IPS-NIHi7 (cell line): ENCODE measurements at regions not wholly inside any gene's neighbourhood (a gene's known extent, or its start where the extent isn't known, plus 50 kb on each side); places are given as distances from the start of the nearest gene placed in this dataset.
"Not testable (repeated sequence)": the region's sequence is repeated elsewhere in the genome, so short reads cannot be mapped to it uniquely, and the experiment has no call there.

Source experiments
- DNase-seq: peaks from one replicate; pipeline ENCODE4 v3.0.0; 2012; ENCODE audit warnings: mixed read lengths; ENCODE audit errors: extremely low spot score

DNA sequence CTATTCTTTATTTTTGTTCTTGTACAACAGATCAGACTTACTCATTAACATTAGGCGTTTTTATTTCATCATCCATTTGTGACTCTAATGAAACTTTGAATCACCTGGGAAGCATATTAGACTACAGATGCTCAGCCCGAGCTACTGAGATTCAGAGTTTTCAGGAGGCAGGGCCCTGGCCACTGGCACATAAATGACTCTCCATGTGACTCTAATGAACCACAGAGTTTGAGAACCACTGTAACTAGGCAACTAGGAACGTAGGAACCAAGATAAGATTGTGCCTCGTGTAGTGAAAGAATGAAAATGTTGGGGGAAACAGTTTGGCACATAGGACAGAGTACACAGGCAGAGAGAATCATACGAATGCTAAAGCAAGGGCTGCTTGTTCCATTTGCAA lies 405.9 kb upstream of the BTBD3 start:
- no peak for DNase-seq

DNA sequence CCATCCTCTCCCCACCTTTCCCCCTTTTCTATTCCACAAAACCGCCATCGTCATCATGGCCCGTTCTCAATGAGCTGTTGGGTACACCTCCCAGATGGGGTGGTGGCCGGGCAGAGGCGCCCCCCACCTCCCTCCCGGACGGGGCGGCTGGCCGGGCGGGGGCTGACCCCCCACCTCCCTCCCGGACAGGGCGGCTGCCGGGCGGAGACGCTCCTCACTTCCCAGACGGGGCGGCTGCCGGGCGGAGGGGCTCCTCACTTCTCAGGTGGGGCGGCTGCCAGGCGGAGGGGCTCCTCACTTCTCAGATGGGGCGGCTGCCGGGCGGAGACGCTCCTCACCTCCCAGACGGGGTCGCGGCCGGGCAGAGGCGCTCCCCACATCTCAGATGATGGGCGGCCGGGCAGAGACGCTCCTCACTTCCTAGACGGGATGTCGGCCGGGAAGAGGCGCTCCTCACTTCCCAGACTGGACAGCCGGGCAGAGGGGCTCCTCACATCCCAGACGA lies 404.4 kb upstream of the BTBD3 start:
- not testable (repeated sequence) for DNase-seq

DNA sequence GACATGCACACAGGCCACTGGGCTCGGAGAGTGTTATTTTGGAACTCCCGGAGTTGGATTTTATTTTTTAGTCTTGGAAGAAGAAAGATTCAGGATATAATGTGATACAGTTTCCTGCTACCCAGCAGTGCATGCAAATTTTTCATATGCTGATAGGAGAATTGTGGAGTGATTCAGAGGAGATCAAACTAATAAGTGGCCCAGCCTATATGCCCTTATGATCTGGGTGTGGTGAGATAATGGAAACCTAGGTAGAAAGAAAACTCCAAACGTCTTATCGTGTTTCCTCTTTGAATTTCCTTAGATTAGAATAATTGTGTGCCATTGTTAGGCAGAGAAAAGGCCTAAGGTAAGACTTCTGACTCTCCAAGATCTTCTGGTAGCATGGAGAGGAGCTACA lies 401.2 kb upstream of the BTBD3 start:
- DNase-seq = no peak

DNA sequence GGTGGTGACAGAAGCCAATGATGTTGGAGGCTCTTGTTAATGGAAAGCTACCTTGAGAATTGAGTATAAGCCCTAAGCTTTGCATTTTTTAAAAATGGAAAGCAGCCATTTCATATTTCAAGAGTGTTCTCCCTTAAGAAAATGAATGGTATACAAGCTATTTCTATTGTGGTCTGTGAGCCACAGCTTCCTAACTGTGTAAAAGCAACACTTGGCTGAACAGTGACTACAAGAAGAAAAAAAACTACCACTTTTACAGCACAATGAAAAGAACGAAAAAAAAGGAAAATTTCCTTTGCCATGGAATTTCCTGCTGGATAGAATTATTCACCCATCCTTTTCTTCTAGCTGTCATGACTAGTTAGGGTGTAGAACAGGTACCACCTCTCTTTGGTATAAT lies 397.1 kb upstream of the BTBD3 start:
- DNase-seq = no peak

DNA sequence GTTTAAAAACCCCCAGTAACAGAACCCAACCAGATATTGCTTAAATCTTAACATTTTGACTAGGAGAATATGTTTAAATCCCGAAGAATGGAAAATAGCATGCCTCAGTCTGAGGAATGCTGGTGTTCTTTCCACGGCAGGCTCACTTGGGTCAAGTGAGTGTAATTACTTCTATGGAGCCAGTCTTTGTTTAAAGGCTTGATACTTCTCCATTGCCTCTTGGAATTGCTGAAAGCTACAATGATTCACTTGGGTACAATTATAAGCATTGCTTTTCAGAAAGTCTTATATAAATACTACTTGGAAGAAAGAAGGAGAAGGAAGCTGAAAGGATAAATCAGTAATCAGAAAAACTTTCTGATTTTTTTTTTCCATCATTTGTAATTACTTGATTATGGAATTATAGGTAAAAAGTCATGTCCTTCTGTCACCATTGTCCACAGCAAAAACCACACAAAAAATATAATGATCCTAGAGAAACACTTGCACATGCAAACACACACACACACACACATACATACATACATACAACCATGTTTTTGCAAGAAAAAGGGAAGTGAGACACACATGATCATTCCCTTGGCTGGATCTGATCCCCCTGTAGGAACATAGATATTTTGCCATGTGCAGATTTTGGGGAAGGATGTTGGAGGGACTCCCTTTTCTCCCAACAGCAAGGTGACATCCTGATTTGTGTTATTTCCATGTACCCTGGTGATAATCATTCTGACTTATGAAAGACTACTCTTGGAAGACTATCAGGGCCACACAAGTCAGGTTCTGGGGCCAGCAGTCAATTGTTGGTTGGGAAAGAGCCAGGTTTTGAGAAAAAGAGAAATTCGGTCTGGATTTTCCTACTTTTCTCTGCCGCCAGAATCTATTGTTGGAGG lies 396.0 kb upstream of the BTBD3 start:
- no peak for DNase-seq

DNA sequence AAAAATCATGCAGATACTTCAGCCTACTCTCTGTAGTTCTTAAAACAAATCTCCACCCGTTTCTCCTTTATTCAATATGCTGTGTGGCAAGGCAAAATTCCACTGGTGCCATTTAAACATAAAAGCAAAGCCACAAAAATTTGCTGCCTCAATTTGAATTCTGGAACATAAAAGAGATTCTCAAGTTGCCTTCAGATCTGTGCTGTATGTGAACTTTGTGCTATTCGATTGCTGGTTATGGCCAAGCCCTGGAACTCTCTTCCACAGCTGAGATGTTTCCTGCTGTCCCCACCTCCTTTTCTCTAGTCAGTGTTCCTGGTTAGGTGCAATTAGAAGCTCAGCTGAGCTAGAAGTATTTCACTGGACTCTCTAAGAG lies 395.3 kb upstream of the BTBD3 start:
- no peak for DNase-seq

DNA sequence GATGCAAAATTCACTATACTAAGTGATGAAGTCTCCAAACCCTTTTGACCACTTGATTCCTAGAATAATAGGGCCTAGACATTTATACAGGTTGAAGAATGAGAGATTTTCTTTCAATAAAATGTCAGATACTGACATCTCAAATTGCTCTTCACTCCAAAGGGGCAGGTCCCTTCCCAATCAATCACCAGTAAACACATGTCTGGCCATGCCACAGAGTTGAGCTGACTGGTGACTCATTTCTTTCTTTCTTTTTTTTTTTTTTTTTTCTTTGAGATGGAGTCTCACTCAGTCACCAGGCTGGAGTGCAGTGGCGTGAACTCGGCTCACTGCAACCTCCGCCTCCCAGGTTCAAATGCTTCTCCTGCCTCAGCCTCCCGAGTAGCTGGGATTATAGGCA lies 388.6 kb upstream of the BTBD3 start:
- DNase-seq = no peak

DNA sequence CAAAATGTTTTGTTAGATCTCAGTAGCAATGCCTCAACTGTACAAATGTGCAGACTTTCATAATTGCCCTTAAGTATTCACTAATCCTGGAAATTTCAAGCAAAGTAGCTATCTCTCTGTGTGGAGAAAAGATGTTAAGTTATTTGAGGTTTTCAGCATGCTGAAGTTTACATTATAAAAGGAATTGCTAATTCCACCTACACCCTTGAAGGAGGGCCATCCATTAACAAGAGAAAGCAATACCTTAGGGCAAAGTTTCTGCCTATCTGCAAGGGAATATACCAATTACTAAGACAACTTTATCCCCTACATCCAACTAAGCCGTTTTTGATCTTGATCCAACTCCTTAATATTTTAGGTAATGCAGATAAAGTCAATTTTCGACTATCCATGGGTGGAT lies 380.7 kb upstream of the BTBD3 start:
- DNase-seq = peak; percentile 34

DNA sequence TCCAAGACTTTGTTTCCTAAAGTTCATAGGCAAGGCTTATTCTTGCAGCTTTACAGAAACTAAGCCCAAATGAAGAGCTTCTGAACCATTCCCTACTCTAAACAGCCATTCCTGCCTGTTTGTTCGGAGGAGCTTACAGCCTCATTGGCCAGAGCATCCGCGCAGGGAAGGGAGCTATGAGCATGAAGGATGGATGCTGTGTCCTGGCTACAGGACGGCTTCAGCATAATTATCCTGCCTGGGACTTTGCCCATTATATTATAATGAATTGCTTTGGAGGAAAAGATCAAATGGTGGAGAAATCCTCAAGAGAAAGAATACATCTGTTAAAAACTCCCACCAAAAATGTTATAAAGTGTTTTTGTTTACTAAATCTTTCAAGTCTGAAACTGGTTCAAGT lies 378.2 kb upstream of the BTBD3 start:
- no peak for DNase-seq

DNA sequence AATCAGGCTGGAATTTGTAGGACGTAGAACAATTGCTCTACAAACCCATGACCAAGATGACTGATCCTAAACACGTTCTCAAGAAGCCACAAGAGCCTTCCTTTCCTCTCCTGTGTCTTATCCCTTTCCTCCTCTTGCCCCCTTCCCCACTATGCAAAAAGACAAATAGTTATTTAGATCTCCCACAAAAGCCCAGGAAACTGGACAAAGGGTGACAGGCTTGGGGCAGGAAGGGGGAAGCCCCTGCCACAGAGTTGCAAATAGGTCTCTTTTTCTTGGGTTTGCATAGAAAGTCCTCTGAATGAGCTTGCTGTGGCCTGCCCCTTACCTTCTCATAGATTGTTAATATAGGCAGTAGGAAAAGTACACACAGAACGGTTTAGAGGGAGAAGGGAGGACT lies 377.1 kb upstream of the BTBD3 start:
- DNase-seq = no peak

DNA sequence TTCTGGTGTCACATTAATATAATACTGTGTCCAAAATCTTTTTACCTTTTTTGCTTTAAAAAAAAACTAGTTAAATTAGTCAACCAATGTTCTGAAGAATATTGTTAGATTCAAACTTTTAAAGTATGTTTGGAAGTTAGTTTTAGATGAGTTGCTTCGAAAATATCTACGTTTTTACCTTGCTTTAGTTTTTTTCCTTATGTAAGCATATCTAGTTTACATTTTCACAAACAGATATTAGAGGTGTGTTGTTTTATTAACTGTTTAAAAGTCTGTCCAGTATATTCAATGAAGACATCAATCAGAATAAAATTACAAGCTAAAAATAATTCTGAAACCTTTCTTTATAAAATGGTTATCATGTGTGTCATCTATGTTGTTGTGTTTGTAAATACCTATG lies 375.0 kb upstream of the BTBD3 start:
- no peak for DNase-seq

DNA sequence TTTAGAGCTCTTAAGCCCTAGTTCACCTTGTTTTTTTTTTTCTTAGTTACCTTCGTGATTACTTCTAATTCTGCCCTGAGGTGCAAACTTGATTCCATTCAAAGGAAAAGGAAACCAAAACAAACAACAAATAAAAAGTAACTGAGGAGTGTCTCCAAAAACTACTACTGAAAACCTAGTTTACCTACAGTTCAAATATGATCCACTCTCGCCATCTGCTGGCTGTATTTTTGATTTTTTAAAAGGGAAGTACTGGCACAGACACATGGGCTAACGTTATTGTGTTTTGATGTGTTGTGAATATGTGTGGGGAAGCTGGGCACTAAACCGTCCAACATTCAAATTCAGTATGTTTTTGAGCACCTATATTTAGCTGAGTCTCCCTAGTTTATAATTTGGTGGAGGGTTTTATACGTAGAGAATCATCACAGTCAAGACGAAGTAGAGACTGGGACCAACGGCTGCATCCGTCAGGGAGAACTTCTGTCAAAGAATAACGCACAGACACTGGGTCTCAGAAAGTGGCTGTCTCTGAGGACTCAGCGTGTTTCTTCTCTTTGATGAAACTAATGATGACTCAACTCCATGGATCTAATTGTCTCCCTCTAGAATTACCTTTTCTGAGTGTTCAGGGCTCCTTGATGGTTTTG lies 373.5 kb upstream of the BTBD3 start:
- DNase-seq = peak; percentile 55

DNA sequence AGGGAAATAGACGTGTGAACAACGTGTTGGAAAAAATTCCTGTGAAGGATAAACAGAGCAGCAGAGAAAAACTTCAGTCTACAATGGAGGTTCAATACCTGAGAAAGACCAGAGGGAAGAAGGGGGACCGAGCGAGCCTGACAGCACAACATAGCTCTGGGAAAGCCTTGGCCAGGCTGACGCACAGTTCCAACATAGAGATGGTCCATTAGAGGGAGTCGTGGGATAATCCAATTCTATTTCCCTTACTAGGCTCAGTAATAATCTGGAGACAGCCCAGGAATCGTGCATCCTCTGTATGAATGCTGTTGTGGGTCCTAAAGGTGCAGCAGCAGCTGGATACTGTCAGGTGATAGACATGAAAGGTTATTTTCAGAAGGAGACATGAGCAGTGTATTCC lies 370.8 kb upstream of the BTBD3 start:
- no peak for DNase-seq

DNA sequence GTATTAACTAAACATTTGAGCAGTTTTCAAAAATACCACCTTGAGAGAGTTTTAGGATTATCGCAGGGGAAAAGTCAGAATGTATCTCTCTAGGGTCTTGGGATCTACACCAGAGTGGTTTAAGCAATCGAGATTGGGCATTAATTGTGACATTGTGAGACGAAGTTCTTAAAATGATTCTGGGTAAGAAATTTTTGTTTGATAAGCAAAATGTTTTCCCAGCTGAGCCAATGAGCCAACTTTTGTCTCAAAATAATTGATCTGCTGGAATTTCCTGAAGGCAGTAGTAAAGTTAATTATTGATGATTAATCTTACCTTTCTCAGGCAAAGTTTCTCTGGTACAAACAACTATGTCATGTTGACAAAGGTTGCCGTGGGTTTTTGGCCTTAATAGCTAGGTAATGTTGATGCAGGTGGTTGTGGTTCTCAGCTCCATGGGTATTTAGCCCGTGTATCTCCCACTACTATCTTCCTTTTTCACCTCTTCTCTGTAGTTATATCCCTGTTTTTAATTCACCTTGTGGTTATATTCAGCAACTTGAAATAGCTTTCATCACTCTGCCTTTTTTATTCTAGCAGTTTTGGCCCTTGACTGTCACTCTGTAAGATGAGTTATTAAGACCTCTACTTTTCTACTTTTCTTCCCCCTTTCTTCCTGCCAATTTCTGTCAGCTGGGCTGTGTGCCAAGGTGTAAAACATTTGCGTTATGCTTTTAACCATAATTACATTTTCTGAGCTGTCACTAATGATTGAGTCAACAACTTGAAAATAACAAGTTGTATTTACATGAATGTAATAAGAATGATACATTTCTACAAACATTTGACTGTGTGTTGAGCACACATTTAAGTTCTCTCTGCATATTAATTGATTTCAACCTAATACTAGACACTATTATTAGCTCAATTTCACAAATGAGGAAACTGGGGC lies 368.3 kb upstream of the BTBD3 start:
- no peak for DNase-seq

DNA sequence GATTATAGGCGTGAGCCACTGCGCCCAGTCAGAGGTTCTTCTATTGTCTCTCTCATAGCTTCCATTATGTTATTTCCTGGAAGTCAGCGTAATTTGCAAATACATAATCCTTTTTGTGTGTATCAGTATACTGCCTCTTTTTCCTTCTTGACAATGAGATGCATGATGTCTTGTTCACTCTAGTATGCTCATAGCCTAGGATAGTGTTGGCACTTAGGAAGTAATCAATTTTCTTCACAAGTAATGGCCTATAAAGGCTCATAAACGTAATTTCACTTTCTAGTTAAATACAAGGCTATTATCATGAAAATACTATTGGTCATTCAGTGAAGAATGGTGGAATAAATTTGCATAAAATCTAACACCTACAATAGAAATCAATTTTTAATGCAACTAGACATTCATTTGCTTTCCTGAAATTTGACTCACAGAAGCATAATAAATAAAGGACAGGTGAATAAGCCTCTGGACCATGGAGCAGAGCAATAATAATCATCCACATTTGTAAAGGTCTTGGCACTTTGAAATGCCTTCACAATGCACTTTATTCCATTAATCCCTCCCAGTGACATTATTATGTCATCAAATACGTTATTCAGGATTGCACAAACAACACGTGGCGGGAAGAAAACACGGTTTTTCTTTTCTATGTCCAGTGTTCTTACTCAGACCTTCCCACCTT lies 366.9 kb upstream of the BTBD3 start:
- no peak for DNase-seq

DNA sequence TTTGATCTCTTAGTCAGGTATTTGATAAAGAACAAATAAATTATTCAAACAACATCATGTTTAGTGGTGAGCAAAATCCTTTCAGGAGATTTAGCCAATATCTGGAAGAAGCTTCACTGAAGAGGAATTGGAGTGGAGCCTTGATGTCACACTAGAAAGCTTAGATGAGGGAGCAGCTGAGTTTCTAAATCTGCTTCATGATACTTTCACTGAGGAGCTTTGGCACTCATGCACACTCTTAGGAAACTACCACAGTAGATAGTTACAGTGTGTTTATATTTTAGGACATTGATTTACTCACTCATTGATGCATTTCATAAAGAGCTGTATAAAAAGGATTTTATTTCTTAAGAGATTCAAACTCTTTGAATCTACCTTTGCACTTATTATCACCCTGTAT lies 366.2 kb upstream of the BTBD3 start:
- DNase-seq = no peak

DNA sequence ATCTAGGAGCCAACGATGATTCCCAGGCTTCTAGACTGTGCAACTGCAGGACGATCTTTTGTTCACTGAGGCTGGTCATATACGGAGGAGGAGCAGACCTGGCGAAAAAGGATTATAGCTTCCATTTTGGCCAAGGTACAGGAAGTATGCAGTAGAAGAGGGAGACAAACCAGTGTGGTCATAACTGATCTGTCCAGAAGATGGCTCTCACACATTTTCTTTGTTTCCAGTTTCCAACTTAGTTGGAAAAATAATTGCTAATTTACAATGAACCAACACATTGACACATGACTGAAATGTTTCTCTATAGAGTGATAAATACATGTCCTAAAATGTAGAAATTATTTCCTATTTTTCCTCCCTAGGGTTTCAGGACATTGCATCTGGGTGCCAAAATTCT lies 364.1 kb upstream of the BTBD3 start:
- no peak for DNase-seq

DNA sequence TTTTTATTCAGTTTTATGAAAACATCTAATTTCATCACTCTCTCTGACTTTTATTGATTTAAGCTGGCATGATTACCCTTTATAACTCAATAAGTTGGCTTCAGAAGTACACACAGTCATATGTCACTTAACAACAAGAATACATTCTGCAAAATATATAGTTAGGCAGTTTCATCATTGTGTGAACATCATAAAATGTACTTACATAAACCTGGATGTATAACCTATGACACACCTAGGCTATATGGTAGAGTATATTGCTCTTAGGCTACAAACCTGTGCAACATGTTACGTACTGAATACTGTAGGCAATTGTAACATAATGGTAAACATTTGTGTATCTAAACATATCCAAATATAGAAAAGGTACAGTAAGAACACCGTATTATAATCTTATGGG lies 362.2 kb upstream of the BTBD3 start:
- DNase-seq = no peak

DNA sequence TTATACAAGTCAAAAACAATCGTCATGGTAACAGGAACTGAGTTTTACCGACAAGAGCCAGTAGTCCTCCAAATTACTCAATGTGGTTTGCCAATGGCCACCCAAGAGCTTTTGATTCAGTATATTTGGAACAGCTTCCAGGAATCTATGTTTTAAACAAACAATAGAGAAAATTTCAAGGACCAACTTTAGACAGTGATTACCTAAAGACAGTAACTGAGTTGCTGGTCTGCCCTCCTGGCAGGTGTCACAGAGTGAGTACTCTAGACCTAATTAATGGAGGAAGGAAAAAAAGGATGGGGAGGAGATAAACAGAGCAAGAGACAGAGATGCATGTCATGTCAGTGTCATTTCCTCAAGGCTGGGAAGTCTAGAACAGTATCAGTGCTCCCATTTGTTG lies 361.3 kb upstream of the BTBD3 start:
- DNase-seq = no peak

DNA sequence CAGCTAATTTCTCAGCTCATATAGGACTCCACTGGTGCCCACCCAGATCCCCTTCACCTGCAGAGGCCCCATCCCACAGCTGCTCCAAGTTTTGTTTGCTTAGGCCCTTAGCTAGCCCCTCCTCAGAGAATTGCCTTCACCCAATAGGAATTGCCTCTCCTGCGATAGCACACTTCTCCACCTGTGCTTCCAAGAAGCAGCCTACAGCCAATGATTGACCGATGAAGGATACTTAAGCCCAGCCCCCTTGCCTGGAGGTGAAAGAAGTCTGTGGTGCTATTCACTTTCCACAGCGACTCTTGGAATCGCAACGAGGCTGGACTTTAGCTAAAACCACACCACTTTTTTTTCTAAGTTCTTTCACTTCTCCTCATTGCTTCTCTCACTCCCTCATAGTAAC lies 353.2 kb upstream of the BTBD3 start:
- DNase-seq = peak; percentile 39

DNA sequence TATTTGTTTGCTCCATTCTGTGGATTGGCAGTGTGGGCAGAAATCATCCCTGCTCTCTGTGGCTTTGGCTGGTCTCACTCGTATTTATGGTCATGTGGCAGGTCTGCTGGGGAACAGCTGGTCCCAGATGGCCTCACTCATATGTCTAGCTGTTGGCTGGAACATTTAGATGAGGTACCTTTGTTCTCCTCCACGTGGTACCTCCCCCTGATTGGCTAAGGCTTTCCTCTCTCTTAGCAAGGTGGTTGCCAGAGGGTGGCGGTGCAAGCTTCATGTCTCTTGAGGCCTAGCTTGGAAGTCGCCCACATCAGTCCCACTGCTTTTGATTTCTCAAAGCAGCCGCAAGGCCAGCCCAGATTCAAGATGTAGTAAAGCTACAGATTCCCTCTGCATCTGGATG lies 348.5 kb upstream of the BTBD3 start:
- DNase-seq = peak; percentile 69

DNA sequence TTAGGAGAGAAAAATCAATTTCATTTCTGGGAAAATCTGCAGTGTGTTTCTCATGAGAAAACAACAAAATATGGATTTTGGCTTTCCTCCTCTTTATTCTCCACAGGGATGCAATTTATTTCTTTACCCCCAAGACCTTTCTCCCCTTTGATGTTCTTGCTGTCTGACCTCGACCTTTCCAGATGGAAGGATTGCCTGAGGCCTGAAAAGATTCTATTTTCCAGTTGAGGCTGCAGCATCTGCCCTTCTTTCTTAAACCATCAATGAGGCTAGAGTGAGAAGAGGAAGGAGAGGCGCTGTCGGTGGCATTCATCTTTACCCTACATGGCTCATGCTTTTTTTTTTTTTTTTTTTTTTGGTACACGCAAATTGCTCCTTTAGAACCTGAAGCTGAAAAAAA lies 344.2 kb upstream of the BTBD3 start:
- DNase-seq = no peak
